ENCODE measurements at regions not wholly inside any gene's neighbourhood (a gene's known extent, or its start where the extent isn't known, plus 50 kb on each side); places are given as distances from the start of the nearest gene placed in this dataset.

DNA sequence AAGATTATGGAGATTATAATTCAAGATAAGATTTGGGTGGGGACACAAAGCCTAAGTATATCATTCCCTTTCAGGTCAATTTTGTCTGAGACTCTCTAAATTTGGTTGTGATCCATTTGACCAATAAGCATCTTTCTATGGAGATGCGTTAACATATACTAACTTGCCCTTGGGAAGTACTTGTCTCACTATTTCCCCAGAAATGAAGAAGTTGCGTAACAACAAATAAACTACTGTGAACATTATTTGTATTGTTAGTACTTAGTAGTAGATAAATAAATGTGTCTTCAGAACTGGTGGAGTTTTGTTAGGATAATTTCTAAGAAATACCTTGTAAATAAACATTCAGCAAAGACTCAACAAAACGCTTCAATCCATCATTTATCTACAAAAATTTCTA, 127.3 kb upstream of the LYZL2 start:
- ATAC-seq (no peak), FAIRE-seq (no peak), DNase-seq (ENCODE audit: low spot score) (no peak)
- Histone ChIP-seq H3K4me2 (ENCODE audit: low read depth, low read length) (no peak overlapping the region), H4K20me1 (ENCODE audit: insufficient read depth, low read length) (no peaks in the 10 kb centered on the region), H3K9ac (ENCODE audit: insufficient read depth, low read depth, low read length) (no peak overlapping the region), H2AFZ (ENCODE audit: low read length) (no peak overlapping the region), H3K4me1 (ENCODE audit: insufficient read depth, low read length) (no peaks in the 10 kb centered on the region), H3K27me3 (ENCODE audit: control insufficient read depth in 1 of 2, insufficient read depth in 2 of 2, low read length in 2 of 2) (peaks cover 3 to 36% of the 10 kb centered on the region in 2 experiments; a peak in 3 of 5 replicates), H3K27ac (ENCODE audit: extremely low read length, insufficient read depth, low read length) (no peak overlapping the region), H3K9me3 (ENCODE audit: low read length) (no peaks in the 10 kb centered on the region), H3K4me3 (replicated peaks in 1 of 3; ENCODE audit: insufficient read depth in 1 of 3, low read depth in 2 of 3, low read length in 3 of 3) (no peak overlapping the region), H3K79me2 (ENCODE audit: insufficient read depth, low read length) (no peaks in the 10 kb centered on the region), H3K36me3 (replicated peaks in 1 of 2; ENCODE audit: control insufficient read depth in 1 of 2, insufficient read depth in 2 of 2, low read length in 2 of 2) (no peaks in the 10 kb centered on the region)
- ChIA-PET POLR2A (no interaction called here), CTCF (ENCODE audit: low intra/inter-chr PET ratio, low total read pairs) (no interaction called here)
- BruUV-seq (replicated peaks), result no TSS peak
- TF ChIP-seq ZNF513 (CRISPR knock-in tag; conservative IDR thresholded peaks at IDR 0.05) (no peak), CEBPB (IDR thresholded peaks at IDR 0.05; ENCODE audit: borderline replicate concordance, low read depth, low read length) (peak; percentile 77)
- intact Hi-C loops (cut with micrococcal nuclease; ENCODE audit: unreplicated experiment) (no loop called here), in situ Hi-C loops (cut with HindIII; ENCODE audit: extremely low pct_ligation_motif_present, low pct_unique_long_range_greater_than_20kb) (no loop called here)
- 43% methylated on average over 3 of the region's 3 CpGs for WGBS (ENCODE audit: low lambda C conversion rate)

DNA sequence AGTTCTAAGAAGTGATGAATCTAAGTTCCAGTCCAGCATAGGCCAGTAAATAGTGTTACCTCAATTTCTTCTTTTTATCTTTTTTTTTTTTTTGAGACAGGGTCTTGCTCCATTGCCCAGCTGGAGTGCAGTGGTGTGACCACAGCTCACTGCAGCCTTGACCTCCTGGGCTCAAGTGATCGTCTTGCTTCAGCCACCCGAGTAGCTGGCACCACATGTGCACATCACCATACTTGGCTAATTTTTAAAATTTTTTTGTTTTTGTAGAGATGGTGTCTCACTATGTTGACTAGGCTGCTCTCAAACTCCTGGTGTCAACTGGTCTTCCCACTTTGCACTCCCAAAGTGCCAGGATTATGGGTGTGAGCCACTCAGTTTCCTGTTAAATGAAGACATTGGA, 126.6 kb upstream of the LYZL2 start:
- Histone ChIP-seq H2AFZ (ENCODE audit: low read length) (no peak overlapping the region), H4K20me1 (ENCODE audit: insufficient read depth, low read length) (no peaks in the 10 kb centered on the region), H3K9ac (ENCODE audit: insufficient read depth, low read depth, low read length) (no peak overlapping the region), H3K27me3 (ENCODE audit: control insufficient read depth in 1 of 2, insufficient read depth in 2 of 2, low read length in 2 of 2) (peaks cover 3 to 44% of the 10 kb centered on the region in 2 experiments; a peak in 3 of 5 replicates), H3K9me3 (ENCODE audit: low read length) (no peaks in the 10 kb centered on the region), H3K36me3 (replicated peaks in 1 of 2; ENCODE audit: control insufficient read depth in 1 of 2, insufficient read depth in 2 of 2, low read length in 2 of 2) (no peaks in the 10 kb centered on the region), H3K79me2 (ENCODE audit: insufficient read depth, low read length) (no peaks in the 10 kb centered on the region), H3K4me2 (ENCODE audit: low read depth, low read length) (no peak overlapping the region), H3K4me3 (replicated peaks in 1 of 3; ENCODE audit: insufficient read depth in 1 of 3, low read depth in 2 of 3, low read length in 3 of 3) (no peak overlapping the region), H3K27ac (ENCODE audit: extremely low read length, insufficient read depth, low read length) (no peak overlapping the region), H3K4me1 (ENCODE audit: insufficient read depth, low read length) (no peaks in the 10 kb centered on the region)
- intact Hi-C loops (cut with micrococcal nuclease; ENCODE audit: unreplicated experiment), result no loop called here
- no peak for ATAC-seq
- ChIA-PET CTCF (ENCODE audit: low intra/inter-chr PET ratio, low total read pairs) (no interaction called here), POLR2A (no interaction called here)
- BruUV-seq (replicated peaks), result no TSS peak
- in situ Hi-C loops (cut with HindIII; ENCODE audit: extremely low pct_ligation_motif_present, low pct_unique_long_range_greater_than_20kb), result no loop called here
- DNase-seq (ENCODE audit: low spot score), result no peak
- WGBS (ENCODE audit: low lambda C conversion rate), result 3% methylated on average over 2 of the region's 2 CpGs
- FAIRE-seq, result no peak
- no peak for TF ChIP-seq MATR3 (CRISPR knock-in tag; IDR thresholded peaks at IDR 0.05)
- TF ChIP-seq FOXO1 (CRISPR knock-in tag; IDR thresholded peaks at IDR 0.05), result no peak
- TF ChIP-seq ZZZ3 (CRISPR knock-in tag; IDR thresholded peaks at IDR 0.05; ENCODE audit: borderline replicate concordance), result no peak
- no peak for TF ChIP-seq RFXAP (CRISPR knock-in tag; IDR thresholded peaks at IDR 0.05; ENCODE audit: borderline replicate concordance)
- TF ChIP-seq HOXA7 (CRISPR knock-in tag; IDR thresholded peaks at IDR 0.05), result no peak
- no peak for TF ChIP-seq HNF4G (IDR thresholded peaks at IDR 0.05; ENCODE audit: borderline replicate concordance, low read depth, low read length)
- no peak for TF ChIP-seq HNF4G (CRISPR knock-in tag; IDR thresholded peaks at IDR 0.05; ENCODE audit: borderline replicate concordance, low read depth)
- TF ChIP-seq ZNF576 (CRISPR knock-in tag; IDR thresholded peaks at IDR 0.05), result no peak
- TF ChIP-seq ZBTB1 (CRISPR knock-in tag; IDR thresholded peaks at IDR 0.05; ENCODE audit: borderline replicate concordance), result no peak
- no peak for TF ChIP-seq MLX (CRISPR knock-in tag; IDR thresholded peaks at IDR 0.05)
- TF ChIP-seq, protein P1, sequence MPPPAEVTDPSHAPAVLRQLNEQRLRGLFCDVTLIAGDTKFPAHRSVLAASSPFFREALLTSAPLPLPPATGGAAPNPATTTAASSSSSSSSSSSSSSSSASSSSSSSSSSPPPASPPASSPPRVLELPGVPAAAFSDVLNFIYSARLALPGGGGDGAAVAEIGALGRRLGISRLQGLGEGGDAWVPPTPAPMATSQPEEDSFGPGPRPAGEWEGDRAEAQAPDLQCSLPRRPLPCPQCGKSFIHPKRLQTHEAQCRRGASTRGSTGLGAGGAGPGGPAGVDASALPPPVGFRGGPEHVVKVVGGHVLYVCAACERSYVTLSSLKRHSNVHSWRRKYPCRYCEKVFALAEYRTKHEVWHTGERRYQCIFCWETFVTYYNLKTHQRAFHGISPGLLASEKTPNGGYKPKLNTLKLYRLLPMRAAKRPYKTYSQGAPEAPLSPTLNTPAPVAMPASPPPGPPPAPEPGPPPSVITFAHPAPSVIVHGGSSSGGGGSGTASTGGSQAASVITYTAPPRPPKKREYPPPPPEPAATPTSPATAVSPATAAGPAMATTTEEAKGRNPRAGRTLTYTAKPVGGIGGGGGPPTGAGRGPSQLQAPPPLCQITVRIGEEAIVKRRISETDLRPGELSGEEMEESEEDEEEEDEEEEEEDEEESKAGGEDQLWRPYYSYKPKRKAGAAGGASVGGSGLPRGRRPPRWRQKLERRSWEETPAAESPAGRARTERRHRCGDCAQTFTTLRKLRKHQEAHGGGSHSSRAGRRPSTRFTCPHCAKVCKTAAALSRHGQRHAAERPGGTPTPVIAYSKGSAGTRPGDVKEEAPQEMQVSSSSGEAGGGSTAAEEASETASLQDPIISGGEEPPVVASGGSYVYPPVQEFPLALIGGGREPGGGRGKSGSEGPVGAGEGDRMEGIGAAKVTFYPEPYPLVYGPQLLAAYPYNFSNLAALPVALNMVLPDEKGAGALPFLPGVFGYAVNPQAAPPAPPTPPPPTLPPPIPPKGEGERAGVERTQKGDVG (CRISPR knock-in tag; IDR thresholded peaks at IDR 0.05; ENCODE audit: borderline replicate concordance), result no peak

All from HepG2 (cell line).